Kidney glomerular epithelial cell (primary cell): ENCODE measurements at regions not wholly inside any gene's neighbourhood (a gene's known extent, or its start where the extent isn't known, plus 50 kb on each side); places are given as distances from the start of the nearest gene placed in this dataset.
A peak's percentile ranks its signal among the peaks of the same experiment; 100 is the strongest.

ENCODE experiments used
- DNase-seq: peaks from one replicate; lab custom pipeline; 2025; lab: John Stamatoyannopoulos, UW

- no peak for DNase-seq
These were observed 257.3 kb upstream of the NT5E start for GRCh38 chr6:85192596-85192995.

GRCh38 chr6:85192186-85192585, 257.7 kb upstream of the NT5E start:
- no peak for DNase-seq

GRCh38 chr6:85191656-85192055, 258.2 kb upstream of the NT5E start:
- no peak for DNase-seq

- DNase-seq: peak; percentile 19
These were observed 263.2 kb upstream of the NT5E start for GRCh38 chr6:85186546-85187175.

- DNase-seq: no peak
These were observed 263.9 kb upstream of the NT5E start for GRCh38 chr6:85185977-85186376.

GRCh38 chr6:85183841-85184240, 266.0 kb upstream of the NT5E start:
- no peak for DNase-seq

GRCh38 chr6:85172705-85173104, 277.2 kb upstream of the NT5E start:
- DNase-seq: no peak

- no peak for DNase-seq
These were observed 277.7 kb upstream of the NT5E start for GRCh38 chr6:85172161-85172560.

- DNase-seq: no peak
These were observed 280.7 kb upstream of the NT5E start for GRCh38 chr6:85169189-85169588.

- DNase-seq: no peak
These were observed 281.7 kb upstream of the NT5E start for GRCh38 chr6:85168146-85168545.

GRCh38 chr6:85166114-85166741, 283.7 kb upstream of the NT5E start:
- no peak for DNase-seq

GRCh38 chr6:85163156-85164080, 286.5 kb upstream of the NT5E start:
- no peak for DNase-seq

GRCh38 chr6:85157311-85157710, 292.6 kb upstream of the NT5E start:
- DNase-seq: no peak

- no peak for DNase-seq
These were observed 306.2 kb upstream of the NT5E start for GRCh38 chr6:85143676-85144075.

- no peak for DNase-seq
These were observed 312.0 kb upstream of the NT5E start for GRCh38 chr6:85137865-85138264.

GRCh38 chr6:85136310-85136709, 313.6 kb upstream of the NT5E start:
- no peak for DNase-seq

GRCh38 chr6:85135376-85136094, 314.3 kb upstream of the NT5E start:
- DNase-seq: no peak

- no peak for DNase-seq
These were observed 315.7 kb upstream of the NT5E start for GRCh38 chr6:85134172-85134571.

GRCh38 chr6:85132091-85132490, 317.8 kb upstream of the NT5E start:
- no peak for DNase-seq

GRCh38 chr6:85130743-85131142, 319.1 kb upstream of the NT5E start:
- DNase-seq: no peak

GRCh38 chr6:85129881-85130280, 320.0 kb upstream of the NT5E start:
- DNase-seq: no peak

- DNase-seq: no peak
These were observed 321.1 kb upstream of the NT5E start for GRCh38 chr6:85128781-85129180.
